ENCODE measurements at regions not wholly inside any gene's neighbourhood (a gene's known extent, or its start where the extent isn't known, plus 50 kb on each side); places are given as distances from the start of the nearest gene placed in this dataset.

- no peak overlapping the region for H3K27ac Mint-ChIP-seq
- intact Hi-C loops (cut with micrococcal nuclease), result no loop called here
- peaks cover 4% of the 10 kb centered on the region for H3K27me3 Mint-ChIP-seq
- ChIA-PET POLR2A (no interaction called here), CTCF (no interaction called here)
- H3K36me3 Mint-ChIP-seq, result no peaks in the 10 kb centered on the region
- no peaks in the 10 kb centered on the region for H3K9me3 Mint-ChIP-seq
- H3K4me1 Mint-ChIP-seq (ENCODE audit: low read depth), result no peaks in the 10 kb centered on the region
- DNase-seq, result no peak
- no peak overlapping the region for H3K4me3 Mint-ChIP-seq
Observed at GRCh38 chr3:176523114-176523513, 674.2 kb downstream of the TBL1XR1 start.

GRCh38 chr3:176522436-176522835 lies 674.8 kb downstream of the TBL1XR1 start:
- Mint-ChIP-seq H3K4me3 (no peak overlapping the region), H3K9me3 (no peaks in the 10 kb centered on the region), H3K36me3 (no peaks in the 10 kb centered on the region), H3K4me1 (ENCODE audit: low read depth) (no peaks in the 10 kb centered on the region), H3K27ac (no peak overlapping the region), H3K27me3 (peaks cover 2% of the 10 kb centered on the region)
- no peak for DNase-seq
- POLR2A ChIA-PET, result no interaction called here
- intact Hi-C loops (cut with micrococcal nuclease), result no loop called here
- CTCF ChIA-PET, result no interaction called here

GRCh38 chr3:176521531-176522175 lies 675.6 kb downstream of the TBL1XR1 start:
- no peak for DNase-seq
- CTCF ChIA-PET, result interaction anchor here (0.6 kb wide), 1 partner anchor 139 kb away, joined by 3 read pairs; no protein-coding TSS in a partner anchor
- Mint-ChIP-seq H3K27me3 (peaks cover 2% of the 10 kb centered on the region), H3K9me3 (no peaks in the 10 kb centered on the region), H3K4me3 (no peak overlapping the region), H3K27ac (no peak overlapping the region), H3K36me3 (no peaks in the 10 kb centered on the region), H3K4me1 (ENCODE audit: low read depth) (no peaks in the 10 kb centered on the region)
- intact Hi-C loops (cut with micrococcal nuclease), result no loop called here
- POLR2A ChIA-PET, result no interaction called here

GRCh38 chr3:176514297-176514696 lies 683.0 kb downstream of the TBL1XR1 start:
- Mint-ChIP-seq H3K27me3 (no peaks in the 10 kb centered on the region), H3K9me3 (peaks cover 44% of the 10 kb centered on the region), H3K4me3 (no peak overlapping the region), H3K4me1 (ENCODE audit: low read depth) (no peaks in the 10 kb centered on the region), H3K27ac (no peak overlapping the region), H3K36me3 (peaks cover 8% of the 10 kb centered on the region)
- ChIA-PET CTCF (no interaction called here), POLR2A (no interaction called here)
- intact Hi-C loops (cut with micrococcal nuclease), result loop anchor here (2.0 kb wide), 1 partner anchor 425 kb away; no protein-coding TSS in a partner anchor
- DNase-seq, result peak; percentile 12

GRCh38 chr3:176513604-176514003 lies 683.7 kb downstream of the TBL1XR1 start:
- H3K4me1 Mint-ChIP-seq (ENCODE audit: low read depth), result no peaks in the 10 kb centered on the region
- peaks cover 8% of the 10 kb centered on the region for H3K36me3 Mint-ChIP-seq
- H3K27me3 Mint-ChIP-seq, result no peaks in the 10 kb centered on the region
- H3K27ac Mint-ChIP-seq, result no peak overlapping the region
- intact Hi-C loops (cut with micrococcal nuclease), result loop anchor here (2.0 kb wide), 1 partner anchor 425 kb away; no protein-coding TSS in a partner anchor
- POLR2A ChIA-PET, result no interaction called here
- H3K9me3 Mint-ChIP-seq, result peaks cover 44% of the 10 kb centered on the region
- CTCF ChIA-PET, result no interaction called here
- no peak for DNase-seq
- no peak overlapping the region for H3K4me3 Mint-ChIP-seq

GRCh38 chr3:176512037-176512436 lies 685.2 kb downstream of the TBL1XR1 start:
- Mint-ChIP-seq H3K36me3 (peaks cover 8% of the 10 kb centered on the region), H3K27ac (no peak overlapping the region), H3K27me3 (no peaks in the 10 kb centered on the region), H3K9me3 (peaks cover 44% of the 10 kb centered on the region), H3K4me1 (ENCODE audit: low read depth) (no peaks in the 10 kb centered on the region), H3K4me3 (no peak overlapping the region)
- ChIA-PET POLR2A (no interaction called here), CTCF (no interaction called here)
- intact Hi-C loops (cut with micrococcal nuclease), result no loop called here
- DNase-seq, result no peak

GRCh38 chr3:176510097-176510496 lies 687.2 kb downstream of the TBL1XR1 start:
- ChIA-PET POLR2A (no interaction called here), CTCF (no interaction called here)
- H3K36me3 Mint-ChIP-seq, result peaks cover 8% of the 10 kb centered on the region
- intact Hi-C loops (cut with micrococcal nuclease), result no loop called here
- peaks cover 38% of the 10 kb centered on the region for H3K9me3 Mint-ChIP-seq
- no peak for DNase-seq
- no peak overlapping the region for H3K27ac Mint-ChIP-seq
- H3K4me3 Mint-ChIP-seq, result no peak overlapping the region
- no peaks in the 10 kb centered on the region for H3K4me1 Mint-ChIP-seq (ENCODE audit: low read depth)
- H3K27me3 Mint-ChIP-seq, result no peaks in the 10 kb centered on the region

GRCh38 chr3:176505878-176506621 lies 691.2 kb downstream of the TBL1XR1 start:
- no peak for DNase-seq
- CTCF ChIA-PET, result no interaction called here
- Mint-ChIP-seq H3K4me1 (ENCODE audit: low read depth) (no peaks in the 10 kb centered on the region), H3K9me3 (no peaks in the 10 kb centered on the region), H3K36me3 (no peaks in the 10 kb centered on the region), H3K4me3 (no peak overlapping the region), H3K27me3 (no peaks in the 10 kb centered on the region), H3K27ac (no peak overlapping the region)
- intact Hi-C loops (cut with micrococcal nuclease), result no loop called here
- POLR2A ChIA-PET, result no interaction called here

GRCh38 chr3:176491084-176491483 lies 706.2 kb downstream of the TBL1XR1 start:
- DNase-seq, result no peak
- Mint-ChIP-seq H3K4me3 (no peak overlapping the region), H3K9me3 (no peaks in the 10 kb centered on the region), H3K36me3 (no peaks in the 10 kb centered on the region), H3K27ac (no peak overlapping the region), H3K27me3 (no peaks in the 10 kb centered on the region), H3K4me1 (ENCODE audit: low read depth) (no peaks in the 10 kb centered on the region)
- POLR2A ChIA-PET, result no interaction called here
- intact Hi-C loops (cut with micrococcal nuclease), result no loop called here
- CTCF ChIA-PET, result no interaction called here

- Mint-ChIP-seq H3K4me1 (ENCODE audit: low read depth) (no peaks in the 10 kb centered on the region), H3K27ac (no peak overlapping the region), H3K9me3 (no peaks in the 10 kb centered on the region), H3K27me3 (no peaks in the 10 kb centered on the region), H3K36me3 (no peaks in the 10 kb centered on the region), H3K4me3 (no peak overlapping the region)
- POLR2A ChIA-PET, result no interaction called here
- intact Hi-C loops (cut with micrococcal nuclease), result no loop called here
- CTCF ChIA-PET, result no interaction called here
- no peak for DNase-seq
Observed at GRCh38 chr3:176490357-176490756, 706.9 kb downstream of the TBL1XR1 start.

- H3K4me1 Mint-ChIP-seq (ENCODE audit: low read depth), result no peaks in the 10 kb centered on the region
- DNase-seq, result no peak
- POLR2A ChIA-PET, result no interaction called here
- no peak overlapping the region for H3K4me3 Mint-ChIP-seq
- CTCF ChIA-PET, result no interaction called here
- H3K27ac Mint-ChIP-seq, result no peak overlapping the region
- H3K27me3 Mint-ChIP-seq, result no peaks in the 10 kb centered on the region
- intact Hi-C loops (cut with micrococcal nuclease), result no loop called here
- no peaks in the 10 kb centered on the region for H3K9me3 Mint-ChIP-seq
- no peaks in the 10 kb centered on the region for H3K36me3 Mint-ChIP-seq
Observed at GRCh38 chr3:176479248-176479647, 718.0 kb downstream of the TBL1XR1 start.

GRCh38 chr3:176469694-176470205 lies 727.5 kb downstream of the TBL1XR1 start:
- CTCF ChIA-PET, result no interaction called here
- H3K27me3 Mint-ChIP-seq, result no peaks in the 10 kb centered on the region
- no peak for DNase-seq

GRCh38 chr3:176463610-176464009 lies 733.7 kb downstream of the TBL1XR1 start:
- ChIA-PET CTCF (no interaction called here), POLR2A (no interaction called here)
- intact Hi-C loops (cut with micrococcal nuclease), result no loop called here
- Mint-ChIP-seq H3K36me3 (no peaks in the 10 kb centered on the region), H3K27ac (no peak overlapping the region), H3K27me3 (no peaks in the 10 kb centered on the region), H3K4me1 (ENCODE audit: low read depth) (no peaks in the 10 kb centered on the region), H3K9me3 (no peaks in the 10 kb centered on the region), H3K4me3 (no peak overlapping the region)
- no peak for DNase-seq

More at GRCh38 chr3:176469694-176470205, 727.5 kb downstream of the TBL1XR1 start:
- H3K27ac Mint-ChIP-seq, result no peak overlapping the region
- no peaks in the 10 kb centered on the region for H3K36me3 Mint-ChIP-seq
- no peaks in the 10 kb centered on the region for H3K9me3 Mint-ChIP-seq
- no peak overlapping the region for H3K4me3 Mint-ChIP-seq
- intact Hi-C loops (cut with micrococcal nuclease), result no loop called here
- no peaks in the 10 kb centered on the region for H3K4me1 Mint-ChIP-seq (ENCODE audit: low read depth)
- POLR2A ChIA-PET, result no interaction called here
